ENCODE measurements at regions not wholly inside any gene's neighbourhood (a gene's known extent, or its start where the extent isn't known, plus 50 kb on each side); places are given as distances from the start of the nearest gene placed in this dataset.

- H3K9ac ChIP-seq (ENCODE audit: low read length): no peak overlapping the region
- Mint-ChIP-seq H3K27ac (no peak overlapping the region), H3K9me3 (ENCODE audit: insufficient read depth) (no peaks in the 10 kb centered on the region), H3K4me3 (no peak overlapping the region), H3K4me1 (no peaks in the 10 kb centered on the region), H3K27me3 (no peaks in the 10 kb centered on the region)
- no peak overlapping the region for H3K27ac ChIP-seq (ENCODE audit: low read length in 2 of 2)
- H3K4me3 ChIP-seq (ENCODE audit: control extremely low read depth in 1 of 5, extremely low read depth in 1 of 5, insufficient read depth in 1 of 5, low read depth in 2 of 5, low read length in 4 of 5): no peak overlapping the region
- H4K20me1 ChIP-seq (ENCODE audit: control insufficient read depth, insufficient read depth, low read length, poor library complexity, severe bottlenecking): no peaks in the 10 kb centered on the region
- intact Hi-C loops (cut with micrococcal nuclease): no loop called here
- H3K36me3 ChIP-seq (replicated peaks in 1 of 2; ENCODE audit: control extremely low read depth in 1 of 2, control insufficient read depth in 1 of 2, extremely low read depth in 1 of 2, insufficient read depth in 2 of 2, low read length in 1 of 2): no peaks in the 10 kb centered on the region
- TF ChIP-seq CTCF (IDR thresholded peaks at IDR 0.05) (no peak), EZH2 (IDR thresholded peaks at IDR 0.05; ENCODE audit: borderline replicate concordance, insufficient read depth, low read depth, low read length, poor library complexity, severe bottlenecking) (no peak)
- H3K4me2 ChIP-seq (replicated peaks; ENCODE audit: low read depth, low read length, poor library complexity, severe bottlenecking): no peak overlapping the region
- POLR2A ChIA-PET: no interaction called here
- H3K79me2 ChIP-seq (ENCODE audit: control insufficient read depth, insufficient read depth, low read length): no peaks in the 10 kb centered on the region
- H2AFZ ChIP-seq (ENCODE audit: insufficient read depth, low read depth, low read length, poor library complexity, severe bottlenecking): no peak overlapping the region
- 100% methylated on average over 5 of the region's 10 CpGs for WGBS (ENCODE audit: insufficient coverage)
- H3K9me3 ChIP-seq (ENCODE audit: control extremely low read depth in 1 of 3, control insufficient read depth in 2 of 3, insufficient read depth in 1 of 3, low read length in 2 of 3): peaks cover 0 to 3% (median 0%) of the 10 kb centered on the region in 3 donors
- DNase-seq (no peak), ATAC-seq (ENCODE audit: low read depth) (no peak)
- no peaks in the 10 kb centered on the region for H3K27me3 ChIP-seq (replicated peaks in 1 of 4; ENCODE audit: control extremely low read depth in 1 of 4, control insufficient read depth in 3 of 4, insufficient read depth in 4 of 4, low read length in 3 of 4)
- H3K4me1 ChIP-seq (ENCODE audit: control insufficient read depth in 2 of 2, insufficient read depth in 2 of 2, low read length in 2 of 2): no peaks in the 10 kb centered on the region
- CTCF ChIA-PET: no interaction called here
Measured at GRCh38 chr2:14520385-14520945, 112.1 kb upstream of the LRATD1 start.

GRCh38 chr2:14524041-14524802 lies 108.3 kb upstream of the LRATD1 start:
- DNase-seq (no peak), ATAC-seq (ENCODE audit: low read depth) (no peak)
- no peak overlapping the region for H2AFZ ChIP-seq (ENCODE audit: insufficient read depth, low read depth, low read length, poor library complexity, severe bottlenecking)
- no CpG with 5 or more reads among the region's 7 CpGs for WGBS (ENCODE audit: insufficient coverage)
- H3K4me3 Mint-ChIP-seq: no peak overlapping the region
- no peaks in the 10 kb centered on the region for H3K4me1 ChIP-seq (ENCODE audit: control insufficient read depth in 2 of 2, insufficient read depth in 2 of 2, low read length in 2 of 2)
- no peaks in the 10 kb centered on the region for H3K79me2 ChIP-seq (ENCODE audit: control insufficient read depth, insufficient read depth, low read length)
- H3K9me3 ChIP-seq (ENCODE audit: control extremely low read depth in 1 of 3, control insufficient read depth in 2 of 3, insufficient read depth in 1 of 3, low read length in 2 of 3): no peaks in the 10 kb centered on the region
- no peak overlapping the region for H3K27ac Mint-ChIP-seq
- H3K9ac ChIP-seq (ENCODE audit: low read length): no peak overlapping the region
- H3K4me3 ChIP-seq (ENCODE audit: control extremely low read depth in 1 of 5, extremely low read depth in 1 of 5, insufficient read depth in 1 of 5, low read depth in 2 of 5, low read length in 4 of 5): no peak overlapping the region
- no peak overlapping the region for H3K4me2 ChIP-seq (replicated peaks; ENCODE audit: low read depth, low read length, poor library complexity, severe bottlenecking)
- H3K9me3 Mint-ChIP-seq (ENCODE audit: insufficient read depth): no peaks in the 10 kb centered on the region
- ChIA-PET CTCF (no interaction called here), POLR2A (no interaction called here)
- TF ChIP-seq EZH2 (IDR thresholded peaks at IDR 0.05; ENCODE audit: borderline replicate concordance, insufficient read depth, low read depth, low read length, poor library complexity, severe bottlenecking): no peak
- TF ChIP-seq CTCF (IDR thresholded peaks at IDR 0.05): no peak
- H3K27me3 Mint-ChIP-seq: no peaks in the 10 kb centered on the region
- H3K27me3 ChIP-seq (replicated peaks in 1 of 4; ENCODE audit: control extremely low read depth in 1 of 4, control insufficient read depth in 3 of 4, insufficient read depth in 4 of 4, low read length in 3 of 4): no peaks in the 10 kb centered on the region
- H3K36me3 ChIP-seq (replicated peaks in 1 of 2; ENCODE audit: control extremely low read depth in 1 of 2, control insufficient read depth in 1 of 2, extremely low read depth in 1 of 2, insufficient read depth in 2 of 2, low read length in 1 of 2): no peaks in the 10 kb centered on the region
- no peak overlapping the region for H3K27ac ChIP-seq (ENCODE audit: low read length in 2 of 2)
- intact Hi-C loops (cut with micrococcal nuclease): no loop called here
- no peaks in the 10 kb centered on the region for H4K20me1 ChIP-seq (ENCODE audit: control insufficient read depth, insufficient read depth, low read length, poor library complexity, severe bottlenecking)
- no peaks in the 10 kb centered on the region for H3K4me1 Mint-ChIP-seq

Measured in B cell (primary cell).